HG03520 (cell line): ENCODE measurements at regions not wholly inside any gene's neighbourhood (a gene's known extent, or its start where the extent isn't known, plus 50 kb on each side); places are given as distances from the start of the nearest gene placed in this dataset.

Source experiments
- ATAC-seq: cut with Tn5 transposase; IDR thresholded peaks from one replicate; pipeline ENCODE4 v1.9.1; 2021; ENCODE audit warnings: mild to moderate bottlenecking, moderate library complexity; ENCODE audit not compliant: unreplicated experiment

DNA sequence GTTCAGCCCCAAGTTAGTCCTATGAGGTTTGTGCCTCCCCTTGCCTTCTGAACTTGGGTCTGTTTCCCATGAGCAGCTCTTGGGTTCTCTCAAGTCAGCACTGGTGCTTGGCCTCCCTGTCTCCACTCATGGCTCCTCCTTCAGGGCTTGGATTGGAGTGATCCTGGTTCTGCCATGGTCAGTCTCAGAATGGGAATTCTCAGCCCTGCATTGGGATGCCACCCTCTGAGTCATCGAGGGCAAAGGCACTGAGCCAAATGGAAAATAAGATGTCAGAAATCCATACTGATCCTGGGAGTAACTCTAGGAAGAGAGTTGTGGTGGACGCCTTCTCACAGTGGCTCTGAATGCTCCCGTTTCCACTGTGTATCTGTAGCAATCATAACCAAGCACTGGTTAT lies 233.4 kb upstream of the HABP2 start:
- ATAC-seq = no peak

DNA sequence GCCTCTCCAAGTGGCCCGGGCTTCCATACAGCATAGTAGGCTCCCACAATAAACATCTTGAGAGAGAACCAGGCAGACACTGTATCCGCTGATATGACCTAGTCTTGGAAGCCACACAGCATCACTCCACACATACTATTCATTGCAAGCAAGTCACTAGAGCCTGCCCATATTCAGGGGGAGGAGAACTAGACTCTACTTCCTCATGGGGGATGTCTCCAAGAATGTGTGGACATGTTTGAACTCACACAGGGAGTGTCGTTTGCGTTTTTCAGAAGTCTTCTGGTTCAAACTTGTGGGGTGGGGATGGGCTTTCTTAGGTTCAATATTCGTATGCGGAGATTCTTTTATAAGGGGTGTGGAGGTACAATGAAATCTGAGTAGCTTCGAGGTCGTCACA lies 232.6 kb upstream of the HABP2 start:
- no peak for ATAC-seq

DNA sequence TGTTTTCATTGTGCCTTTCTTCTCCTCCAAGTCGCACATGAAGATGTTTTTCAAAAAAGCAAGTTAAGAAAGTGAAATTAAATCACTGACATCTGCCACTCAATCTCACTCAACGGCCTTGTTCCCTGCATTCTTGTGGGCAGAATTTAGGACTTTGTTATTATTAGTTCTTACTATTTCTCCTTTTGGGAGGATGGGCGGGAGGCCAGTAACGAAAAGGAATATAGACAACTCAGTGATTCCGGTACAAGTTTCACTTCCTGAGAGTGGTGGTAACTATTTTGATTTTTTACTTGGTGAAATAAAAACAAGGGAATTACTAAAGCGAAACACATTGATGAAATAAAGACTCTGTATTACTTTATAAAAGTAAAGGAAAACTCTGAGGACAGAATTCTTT lies 231.9 kb upstream of the HABP2 start:
- no peak for ATAC-seq

DNA sequence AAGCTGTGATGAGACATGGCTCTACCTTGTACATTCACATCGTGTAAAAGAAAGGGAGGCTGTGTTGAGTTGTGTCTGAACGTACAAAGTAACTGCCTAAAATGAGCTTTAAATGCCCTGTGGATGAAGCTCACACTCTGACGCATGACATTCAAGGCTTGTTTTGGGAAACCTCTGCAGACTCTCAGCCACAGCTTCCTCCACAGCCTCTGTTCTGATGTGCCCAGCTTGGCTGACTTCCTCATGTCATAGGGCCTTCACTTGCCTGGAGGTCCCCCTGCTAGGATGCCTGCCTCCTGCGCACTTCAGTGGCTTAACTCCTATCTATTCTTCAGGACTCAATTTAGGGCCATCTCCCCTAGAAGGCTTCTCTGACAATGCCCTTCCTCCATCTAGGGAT lies 230.0 kb upstream of the HABP2 start:
- ATAC-seq = no peak

DNA sequence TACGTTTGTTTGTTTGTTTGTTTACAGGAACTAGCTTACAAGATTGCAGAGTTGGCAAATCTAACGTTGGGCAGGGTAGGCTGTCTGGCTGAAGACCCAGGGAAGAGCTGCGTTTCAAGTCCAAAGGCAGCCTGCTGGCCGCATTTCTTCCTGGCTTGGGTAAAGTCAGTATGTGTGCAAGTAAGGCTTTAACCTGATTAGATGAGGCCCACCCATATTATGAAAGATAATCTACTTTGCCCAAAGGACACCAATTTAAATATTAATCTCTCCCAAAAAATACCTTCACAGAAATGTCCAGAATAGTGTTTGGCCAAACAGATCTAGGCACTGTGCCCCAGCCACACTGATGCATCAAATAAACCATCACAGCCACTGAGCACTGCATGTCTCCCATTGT lies 228.9 kb upstream of the HABP2 start:
- no peak for ATAC-seq

DNA sequence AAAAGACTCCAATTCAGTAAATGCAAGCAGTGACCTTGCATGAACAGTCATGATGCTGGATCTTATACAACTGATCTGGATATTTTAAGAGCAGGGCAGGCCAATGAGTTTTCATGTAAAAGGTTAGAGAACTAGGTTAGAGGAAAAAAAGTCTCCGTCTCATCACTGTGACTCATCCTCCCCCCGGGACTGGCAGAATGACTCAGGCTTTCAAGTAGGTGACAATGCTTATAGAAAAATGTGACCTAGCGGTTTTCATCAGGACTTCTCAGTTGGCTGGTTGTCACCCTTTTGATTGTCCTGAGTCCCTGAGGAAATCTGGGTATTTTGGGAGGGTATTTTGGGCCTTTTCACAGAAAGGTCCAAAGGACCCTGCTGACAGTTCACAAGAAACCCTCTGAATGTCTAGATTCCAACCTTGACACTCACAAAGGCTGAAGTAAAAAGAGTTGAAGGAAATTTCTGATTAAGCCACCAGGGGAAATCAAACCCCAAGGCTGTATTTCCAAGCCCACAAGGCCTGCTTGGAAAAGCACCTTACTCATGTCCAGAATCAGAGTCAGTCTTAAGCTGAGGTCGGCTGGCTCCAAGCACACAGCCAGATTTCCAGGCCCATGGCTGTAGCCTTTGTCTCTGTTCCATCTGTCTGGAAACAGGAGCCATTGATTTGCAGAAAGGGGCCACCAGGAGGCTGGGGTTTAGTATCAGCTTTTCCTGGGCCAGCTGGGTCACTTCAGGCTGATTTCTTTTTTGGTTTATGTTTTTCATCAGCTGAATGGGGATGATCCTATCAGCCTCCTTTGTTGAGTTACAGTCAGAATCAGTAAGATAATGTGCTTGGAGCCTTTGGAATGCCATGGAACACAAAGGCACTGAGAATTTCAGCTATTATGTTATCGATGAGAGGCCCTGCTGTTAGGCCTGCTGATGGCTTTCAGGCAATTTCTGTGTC lies 226.4 kb upstream of the HABP2 start:
- ATAC-seq = peak; percentile 81

DNA sequence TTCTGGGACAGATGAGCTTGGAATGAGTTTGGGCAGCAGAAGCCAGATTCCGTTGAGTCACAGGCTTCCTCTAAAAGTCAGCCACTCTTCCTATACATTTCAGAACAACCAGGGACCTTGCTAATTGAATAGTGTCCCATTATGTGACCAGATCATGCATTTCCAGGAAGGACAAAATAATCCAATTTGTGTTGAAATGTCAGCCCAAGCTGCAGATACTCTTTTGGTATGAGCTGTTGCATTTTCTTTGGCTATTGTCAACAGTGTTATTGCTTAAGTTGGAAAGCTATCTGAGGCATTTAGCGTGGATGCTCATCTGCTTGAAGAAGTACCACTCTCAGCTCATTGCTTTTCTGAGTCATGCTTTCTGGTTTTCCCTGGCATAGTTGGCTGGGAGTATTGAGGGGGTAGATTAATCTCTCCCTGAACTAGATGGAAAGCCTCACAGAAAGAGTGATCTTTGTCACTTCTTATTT lies 223.7 kb upstream of the HABP2 start:
- no peak for ATAC-seq

DNA sequence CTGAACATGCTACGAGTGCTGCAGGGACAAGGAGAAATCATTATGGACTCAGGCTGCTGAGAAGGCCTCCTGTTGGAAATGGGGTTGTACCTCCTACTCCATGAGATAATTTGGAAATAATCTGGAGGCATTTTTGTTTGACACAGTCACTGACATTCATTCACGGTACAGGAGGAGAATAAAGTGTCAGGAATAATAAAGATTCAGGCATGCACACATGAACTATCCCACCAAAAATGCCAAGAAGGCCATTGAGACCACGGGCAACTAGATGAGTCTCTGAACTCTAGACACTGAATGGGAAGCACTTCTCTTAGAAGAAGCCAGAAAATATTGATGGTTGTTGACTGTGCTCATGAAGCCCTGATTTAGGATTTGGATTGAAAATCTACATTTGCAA lies 220.9 kb upstream of the HABP2 start:
- ATAC-seq = no peak

DNA sequence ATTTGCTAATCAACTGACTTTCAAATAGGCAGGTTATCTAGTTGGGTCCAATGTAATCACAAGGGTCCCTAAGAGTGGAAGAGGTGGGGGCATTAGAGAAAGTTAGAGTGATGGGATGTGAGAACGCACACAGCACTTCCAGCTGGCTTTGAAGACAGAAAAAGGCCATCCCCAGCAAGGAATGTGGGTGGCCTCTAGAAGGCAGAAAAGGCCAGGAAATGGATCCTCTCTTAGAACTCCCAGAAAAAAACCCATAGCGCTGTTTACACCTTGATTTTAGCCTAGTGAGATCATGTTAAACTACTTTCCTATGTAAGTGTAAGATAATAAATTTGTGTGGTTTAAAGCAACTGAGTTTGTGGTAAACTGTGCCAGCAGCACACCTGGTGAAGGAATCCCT lies 219.5 kb upstream of the HABP2 start:
- no peak for ATAC-seq

DNA sequence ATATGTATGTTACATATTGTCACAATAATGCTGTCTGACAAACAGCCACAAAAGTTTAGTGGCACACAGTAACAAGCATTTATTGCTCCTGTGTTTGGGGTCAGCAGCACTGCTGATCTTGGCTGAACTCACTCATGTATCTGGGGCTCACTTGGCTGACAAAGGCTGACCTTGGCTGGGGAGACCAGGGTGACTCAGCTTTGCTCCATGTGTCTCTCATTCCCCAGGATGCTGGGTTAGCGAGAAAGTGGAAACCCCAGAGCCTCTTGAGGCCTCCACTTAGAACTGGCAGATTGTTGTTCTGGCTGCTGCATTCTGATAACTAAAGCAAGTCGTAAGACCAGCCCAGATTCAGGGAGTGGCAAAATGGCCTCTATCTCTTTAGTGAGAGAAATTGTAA lies 217.3 kb upstream of the HABP2 start:
- ATAC-seq = no peak

DNA sequence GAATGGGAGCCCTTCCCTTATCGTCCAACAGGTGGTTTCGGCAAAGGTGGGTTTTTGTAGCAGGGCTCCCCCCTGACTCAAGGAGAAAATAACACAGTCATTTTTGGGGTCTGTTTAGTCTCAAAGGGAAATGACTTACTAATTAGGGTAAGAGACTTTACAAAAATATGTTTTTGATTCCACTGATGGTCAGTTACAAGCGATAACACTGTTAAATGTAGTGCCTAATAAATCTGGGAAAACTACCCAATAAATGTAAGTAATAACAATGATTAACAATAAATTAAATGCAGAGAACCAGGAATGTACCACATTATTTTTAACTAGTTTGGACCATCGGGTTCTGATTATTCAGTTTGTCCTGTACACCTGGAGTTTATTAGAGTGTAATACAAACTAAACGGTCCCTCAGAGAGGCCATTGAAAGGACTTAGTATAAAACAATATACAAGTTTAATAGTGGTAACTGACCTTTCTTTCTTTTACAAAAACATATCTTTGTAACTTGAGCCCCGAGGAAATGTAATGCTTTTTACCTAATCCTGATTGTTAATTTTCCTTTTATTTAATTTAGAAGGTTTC lies 216.2 kb upstream of the HABP2 start:
- ATAC-seq = no peak

DNA sequence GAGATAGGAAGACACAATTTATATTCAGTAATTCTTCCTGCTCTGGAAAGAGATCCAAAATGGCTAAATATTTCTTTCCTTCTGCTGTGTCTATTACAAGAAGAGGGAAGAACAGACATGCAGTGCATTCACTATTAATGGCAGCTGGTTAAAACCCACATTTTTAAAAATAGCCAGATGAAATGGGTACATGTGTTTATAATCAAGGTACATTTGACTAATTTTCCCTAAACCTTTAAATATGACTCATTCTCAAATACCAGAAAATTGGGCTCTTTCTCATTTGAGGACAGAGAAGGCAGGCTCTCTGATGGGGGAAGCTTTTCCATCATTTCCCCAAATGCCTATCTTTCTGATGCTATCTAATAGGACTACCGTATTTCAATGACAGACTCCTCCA lies 215.7 kb upstream of the HABP2 start:
- ATAC-seq = no peak

DNA sequence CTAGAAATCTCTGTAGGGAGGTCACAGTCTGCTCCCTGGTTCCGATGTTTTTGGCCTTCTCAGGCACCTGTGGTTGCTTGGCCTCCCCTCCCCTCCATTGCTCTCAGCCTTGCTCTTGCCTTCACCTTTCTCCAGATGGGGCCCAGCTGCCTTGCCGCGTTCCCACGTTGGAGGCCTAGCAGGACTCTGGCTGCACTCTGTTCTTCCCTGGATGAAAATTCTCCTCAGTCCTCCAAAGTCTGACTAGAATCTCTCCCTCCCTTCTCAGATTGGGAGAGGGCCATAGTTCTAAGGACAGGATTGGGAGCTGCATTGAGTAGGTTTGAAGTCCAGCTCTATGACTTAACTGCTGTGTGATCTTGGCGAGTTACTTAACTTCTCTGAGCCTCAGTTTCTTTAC lies 213.7 kb upstream of the HABP2 start:
- no peak for ATAC-seq

DNA sequence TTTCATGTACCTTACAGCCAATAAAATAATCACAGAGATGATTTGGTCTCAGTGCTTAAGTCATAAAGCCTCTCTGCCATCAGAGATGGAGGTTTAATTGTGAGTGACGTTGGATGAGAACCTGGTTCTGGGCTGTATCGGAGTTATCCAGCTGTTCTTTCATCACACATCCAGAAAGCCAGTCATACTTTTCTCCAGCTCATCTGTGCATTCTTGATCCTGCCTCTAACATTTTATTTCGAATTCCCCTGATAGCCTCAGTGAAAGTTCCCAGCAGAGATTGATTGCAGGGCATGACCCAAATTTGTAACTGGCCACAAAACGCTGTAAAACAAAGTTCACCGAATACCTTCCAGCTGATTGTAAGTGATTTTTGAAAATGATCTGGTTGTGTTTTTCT lies 212.6 kb upstream of the HABP2 start:
- ATAC-seq = no peak

DNA sequence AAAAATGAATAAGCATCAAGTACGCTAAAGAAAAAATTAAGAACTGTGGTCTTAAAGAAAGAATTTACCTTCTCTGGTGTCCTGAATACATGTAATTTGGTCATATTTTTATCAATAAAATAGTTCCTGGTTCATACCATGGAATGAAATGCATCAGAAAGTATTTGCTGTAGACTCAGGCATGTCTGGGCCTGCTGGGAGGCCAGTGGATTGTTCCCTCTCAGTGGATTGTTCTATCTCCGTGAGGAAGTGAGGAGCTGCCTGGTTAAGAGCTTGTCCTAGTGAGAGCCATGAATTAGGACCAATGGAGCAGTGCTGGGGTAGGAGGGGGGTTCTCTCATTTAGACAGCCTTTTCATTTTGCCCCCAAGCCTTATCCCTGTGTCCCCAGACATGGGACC lies 211.7 kb upstream of the HABP2 start:
- no peak for ATAC-seq

DNA sequence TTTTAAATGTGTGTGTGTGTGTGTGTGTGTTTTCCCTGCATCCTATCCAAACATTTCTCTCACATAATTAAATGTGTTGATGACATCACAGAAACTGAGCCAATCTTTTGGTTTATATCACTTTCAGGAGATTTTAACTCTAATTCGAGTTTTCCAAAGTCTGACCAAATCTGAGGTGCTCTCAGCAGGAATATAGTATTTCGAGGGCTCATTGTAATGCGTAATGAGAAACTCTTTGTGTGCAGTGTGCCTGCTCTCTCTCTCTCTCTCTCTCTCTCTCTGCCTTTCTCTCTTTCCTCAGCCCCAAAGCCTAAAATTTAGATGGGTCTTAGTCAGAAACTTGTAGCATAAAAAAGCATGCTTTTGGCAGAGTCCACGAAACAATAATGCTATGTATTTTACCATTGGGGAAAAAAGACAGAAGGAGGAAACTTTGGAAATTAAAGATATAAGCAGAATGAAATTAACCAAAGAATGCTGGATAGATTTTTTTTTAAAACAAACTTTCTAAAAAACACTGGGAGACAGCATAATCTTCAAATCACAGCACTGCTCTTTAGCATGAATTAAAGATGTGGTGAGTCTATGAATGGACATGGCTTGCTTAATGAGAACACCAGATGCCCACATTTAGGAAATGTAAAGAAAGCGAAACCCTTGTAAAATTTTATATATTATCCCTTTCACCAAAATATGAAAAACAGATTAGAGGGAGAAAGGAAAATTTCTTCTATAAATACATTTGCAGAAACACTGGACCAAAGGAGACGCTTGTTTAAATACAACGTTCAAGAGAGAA lies 206.8 kb upstream of the HABP2 start:
- ATAC-seq = no peak

DNA sequence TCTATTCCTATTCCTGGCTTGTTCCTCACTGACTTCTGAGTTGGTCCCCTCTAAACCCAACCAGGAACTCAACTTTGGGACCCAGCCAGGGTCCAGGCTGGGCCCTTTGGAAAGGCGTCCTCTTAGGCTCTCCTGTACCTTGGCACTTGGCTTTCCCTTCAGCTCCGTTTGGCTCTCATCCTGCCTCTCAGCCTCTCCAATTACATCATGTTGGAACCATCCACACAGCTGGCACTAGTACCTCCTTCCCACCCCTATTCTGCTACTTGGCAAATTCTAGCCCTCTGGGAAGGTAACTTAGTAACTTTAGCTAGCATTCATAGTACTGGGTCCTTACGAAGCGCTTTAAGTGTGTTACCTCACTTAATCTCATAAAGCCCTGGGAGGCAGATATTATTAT lies 205.3 kb upstream of the HABP2 start:
- no peak for ATAC-seq

DNA sequence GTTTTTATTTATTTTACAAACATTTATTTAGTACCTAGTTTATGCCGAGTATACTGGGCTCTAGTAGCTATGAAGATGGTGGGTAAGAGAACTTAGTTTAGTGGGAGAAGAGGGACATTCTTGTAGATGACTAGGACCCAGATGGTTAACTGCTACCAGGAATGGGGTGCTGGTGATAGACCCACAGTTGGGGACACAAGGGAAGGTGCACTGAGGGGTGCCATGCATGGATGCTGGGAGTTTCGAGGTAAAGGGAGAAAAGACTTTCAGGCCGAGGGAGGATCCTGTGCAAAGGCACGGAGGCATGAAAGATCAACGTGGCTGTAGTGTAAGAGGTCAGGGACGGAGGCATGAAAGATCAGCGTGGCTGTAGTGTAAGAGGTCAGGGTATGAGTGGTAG lies 204.2 kb upstream of the HABP2 start:
- no peak for ATAC-seq

DNA sequence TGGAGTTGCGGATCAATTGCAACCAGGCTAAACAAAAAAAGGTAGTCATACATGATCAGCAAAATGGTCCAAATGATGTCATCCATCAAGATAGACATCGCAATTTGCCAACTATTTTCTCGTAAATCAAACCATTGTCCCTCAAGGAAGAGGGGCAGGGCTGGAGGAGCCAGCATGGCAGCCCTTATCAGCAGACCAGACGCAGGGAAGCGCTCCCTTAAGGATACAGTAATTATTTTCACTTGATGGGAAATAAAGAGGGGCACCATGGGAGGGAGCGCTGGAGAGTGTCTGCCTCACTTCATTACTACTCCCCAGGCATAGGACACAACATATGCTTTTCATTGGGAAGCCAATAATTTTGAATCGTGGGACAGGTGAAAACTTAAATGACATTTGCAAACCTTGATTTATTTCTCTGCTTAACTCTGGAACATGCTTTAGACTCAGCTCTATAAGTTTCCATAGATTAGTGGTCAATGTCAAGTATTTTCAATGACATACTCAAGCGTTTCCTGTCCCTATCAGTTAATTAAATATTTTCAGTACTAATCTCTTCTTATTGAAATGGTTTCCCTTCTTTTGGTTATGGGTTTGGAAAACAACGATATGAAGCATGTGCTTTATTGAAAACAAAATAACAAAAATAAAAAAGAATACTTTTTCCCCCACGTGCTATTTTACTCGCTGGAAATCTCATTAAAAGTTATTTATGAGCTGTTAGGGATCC lies 202.4 kb upstream of the HABP2 start:
- ATAC-seq = no peak

DNA sequence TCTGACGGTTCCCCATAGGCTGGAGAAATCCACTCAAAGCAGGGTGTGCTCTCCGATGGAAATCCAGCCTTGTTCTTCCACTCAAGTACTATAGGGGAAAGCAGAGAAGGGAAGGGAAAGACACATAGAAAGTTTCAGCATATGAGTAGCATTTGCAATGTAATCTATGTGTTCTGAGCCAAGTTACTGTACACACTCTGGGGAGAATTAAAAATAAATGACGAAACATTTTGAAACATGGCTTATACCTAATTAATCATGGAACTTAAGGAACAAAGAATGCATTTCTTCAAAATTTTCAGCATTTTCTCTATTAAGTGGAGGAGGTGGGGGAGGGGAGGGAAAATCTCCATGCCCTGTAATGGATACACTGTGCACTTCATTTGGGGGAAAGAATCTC lies 198.1 kb upstream of the HABP2 start:
- no peak for ATAC-seq
